Keratinocyte (primary cell): ENCODE measurements at regions not wholly inside any gene's neighbourhood (a gene's known extent, or its start where the extent isn't known, plus 50 kb on each side); places are given as distances from the start of the nearest gene placed in this dataset.

Experiments used
- CTCF ChIP-seq, 3 experiments: IDR thresholded peaks in 1 of 3; conservative IDR thresholded peaks in 1 of 3; optimal IDR thresholded peaks in 1 of 3; 2 replicates in 2 of 3; 3 replicates in 1 of 3; pipeline versions ENCODE3 to v1.5.1; 2011; ENCODE audit warnings: low read length in 3 of 3, mild to moderate bottlenecking in 3 of 3, moderate library complexity in 2 of 3, control low read depth in 1 of 3, inconsistent platforms in 1 of 3; ENCODE audit not compliant: insufficient read depth in 2 of 3; ENCODE audit errors: extremely low read depth in 1 of 3
- EZH2 ChIP-seq: IDR thresholded peaks from one replicate; pipeline ENCODE4 v1.6.1; 2012; ENCODE audit warnings: inconsistent platforms, mild to moderate bottlenecking, low read length, moderate library complexity

- TF ChIP-seq CTCF (optimal IDR thresholded peaks at IDR 0.05 in 1 of 3, IDR thresholded peaks at IDR 0.05 in 1 of 3, conservative IDR thresholded peaks at IDR 0.05 in 1 of 3; ENCODE audit: extremely low read depth in 1 of 3, insufficient read depth in 2 of 3, low read length in 3 of 3), result no peak
- TF ChIP-seq EZH2, result no peak
These were observed 52.4 kb downstream of the GLI2 start for GRCh38 chr2:120787822-120788700.
